ENCODE measurements at regions not wholly inside any gene's neighbourhood (a gene's known extent, or its start where the extent isn't known, plus 50 kb on each side); places are given as distances from the start of the nearest gene placed in this dataset.
"Not testable (repeated sequence)": the region's sequence is repeated elsewhere in the genome, so short reads cannot be mapped to it uniquely, and the experiment has no call there.

DNA sequence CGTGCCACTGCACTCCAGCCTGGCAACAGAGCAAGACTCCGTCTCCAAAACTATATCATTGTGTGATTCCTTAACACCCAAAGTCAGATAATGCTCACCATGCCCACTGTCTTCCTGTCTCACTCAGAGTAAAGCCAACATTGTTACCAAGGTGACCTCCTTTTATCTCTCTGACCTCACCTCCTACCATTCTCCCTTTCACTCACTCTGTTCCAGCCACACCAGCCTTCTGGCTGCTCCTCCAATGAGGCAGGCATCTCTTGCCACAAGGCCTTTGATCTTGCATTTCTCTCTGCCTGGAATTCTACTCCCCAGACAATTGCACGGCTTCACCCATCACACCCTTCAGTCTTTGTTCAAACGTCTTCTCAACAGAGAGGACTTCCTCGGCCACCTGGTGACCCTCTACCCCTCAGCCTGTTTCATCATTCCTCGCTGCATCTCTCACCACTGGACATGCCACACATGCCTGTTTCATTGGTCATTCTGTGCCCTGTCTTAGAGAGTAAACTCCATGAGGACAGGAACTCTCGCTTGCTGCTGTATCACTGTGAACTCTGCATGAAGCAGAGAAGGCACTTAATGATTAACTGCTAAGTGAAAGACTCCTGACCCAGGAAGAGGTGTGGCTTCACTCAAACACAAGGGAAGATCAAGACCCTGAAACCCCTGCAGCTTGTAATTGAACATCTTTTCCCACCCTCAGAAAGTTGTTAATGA lies 67.1 kb upstream of the CAPZB start:
- Mint-ChIP-seq H3K4me3 (no peak overlapping the region), H3K36me3 (ENCODE audit: low read depth) (no peaks in the 10 kb centered on the region), H3K27ac (no peak overlapping the region), H3K4me1 (peaks cover 3% of the 10 kb centered on the region), H3K9me3 (peaks cover 10% of the 10 kb centered on the region), H3K27me3 (no peaks in the 10 kb centered on the region)
- DNase-seq (no peak), ATAC-seq (no peak)

- not testable (repeated sequence) for DNase-seq; H3K27me3 Mint-ChIP-seq; H3K36me3 Mint-ChIP-seq (ENCODE audit: low read depth); H3K27ac Mint-ChIP-seq; H3K4me1 Mint-ChIP-seq; H3K4me3 Mint-ChIP-seq; ATAC-seq
- peaks cover 10% of the 10 kb centered on the region for H3K9me3 Mint-ChIP-seq
Observed at GRCh38 chr1:19551837-19552236, 66.5 kb upstream of the CAPZB start.

GRCh38 chr1:19550437-19550836 lies 65.1 kb upstream of the CAPZB start:
- not testable (repeated sequence) for DNase-seq; H3K36me3 Mint-ChIP-seq (ENCODE audit: low read depth); ATAC-seq; H3K4me3 Mint-ChIP-seq; H3K4me1 Mint-ChIP-seq; H3K27me3 Mint-ChIP-seq; H3K27ac Mint-ChIP-seq
- peaks cover 18% of the 10 kb centered on the region for H3K9me3 Mint-ChIP-seq

- DNase-seq: no peak
- H3K27me3 Mint-ChIP-seq: peaks cover under 1% of the 10 kb centered on the region
- peaks cover 3% of the 10 kb centered on the region for H3K4me1 Mint-ChIP-seq
- no peak overlapping the region for H3K4me3 Mint-ChIP-seq
- no peaks in the 10 kb centered on the region for H3K36me3 Mint-ChIP-seq (ENCODE audit: low read depth)
- no peak for ATAC-seq
- peaks cover 18% of the 10 kb centered on the region for H3K9me3 Mint-ChIP-seq
- no peak overlapping the region for H3K27ac Mint-ChIP-seq
Observed at GRCh38 chr1:19547814-19548213, 62.5 kb upstream of the CAPZB start.

DNA sequence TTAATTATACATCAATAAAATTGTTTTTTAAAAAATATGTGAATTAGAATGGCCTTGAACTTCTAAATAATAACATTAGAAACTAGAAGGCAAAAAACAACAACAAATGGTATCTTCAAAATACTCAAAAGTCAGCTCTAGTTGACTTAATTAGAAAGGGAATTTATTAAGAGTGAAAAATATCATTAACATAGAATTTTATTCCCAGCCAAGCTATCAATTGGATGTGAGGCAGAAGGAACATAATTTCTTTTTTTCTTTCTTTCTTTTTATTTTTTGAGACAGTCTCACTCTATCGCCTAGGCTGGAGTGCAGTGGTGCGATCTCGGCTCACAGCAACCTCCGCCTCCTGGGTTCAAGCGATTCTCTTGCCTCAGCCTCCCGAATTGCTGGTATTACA lies 51.2 kb upstream of the CAPZB start:
- ATAC-seq: no peak
- peaks cover 9% of the 10 kb centered on the region for H3K9me3 Mint-ChIP-seq
- peaks cover 2% of the 10 kb centered on the region for H3K36me3 Mint-ChIP-seq (ENCODE audit: low read depth)
- no peaks in the 10 kb centered on the region for H3K4me1 Mint-ChIP-seq
- H3K27me3 Mint-ChIP-seq: no peaks in the 10 kb centered on the region
- H3K4me3 Mint-ChIP-seq: no peak overlapping the region
- no peak for DNase-seq
- H3K27ac Mint-ChIP-seq: no peak overlapping the region

DNA sequence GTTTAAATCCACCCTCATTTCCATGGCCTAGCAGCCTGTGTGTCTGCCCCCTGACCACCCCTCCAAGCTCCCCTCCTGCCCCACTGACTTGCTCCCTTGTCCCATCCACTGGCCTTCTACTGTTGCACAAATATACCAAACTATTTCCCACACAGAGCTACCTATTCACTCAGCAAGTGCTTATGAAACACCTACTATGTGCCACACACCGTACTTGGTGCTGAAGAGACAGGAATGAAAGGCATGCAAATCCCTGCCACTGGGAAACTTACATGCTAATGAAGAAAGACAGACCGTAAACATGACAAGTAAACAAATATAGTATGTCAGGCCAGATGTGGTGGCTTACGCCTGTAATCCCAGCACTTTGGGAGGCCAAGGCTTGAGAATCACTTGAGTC lies 49.9 kb upstream of the CAPZB start:
- H3K27ac Mint-ChIP-seq: no peak overlapping the region
- no peaks in the 10 kb centered on the region for H3K27me3 Mint-ChIP-seq
- ATAC-seq: no peak
- H3K4me1 Mint-ChIP-seq: no peaks in the 10 kb centered on the region
- H3K4me3 Mint-ChIP-seq: no peak overlapping the region
- H3K9me3 Mint-ChIP-seq: peaks cover 16% of the 10 kb centered on the region
- DNase-seq: no peak
- peaks cover 2% of the 10 kb centered on the region for H3K36me3 Mint-ChIP-seq (ENCODE audit: low read depth)
